MG63 (cell line): ENCODE measurements at regions not wholly inside any gene's neighbourhood (a gene's known extent, or its start where the extent isn't known, plus 50 kb on each side); places are given as distances from the start of the nearest gene placed in this dataset.
"Not testable (repeated sequence)": the region's sequence is repeated elsewhere in the genome, so short reads cannot be mapped to it uniquely, and the experiment has no call there.

Source experiments
- DNase-seq: peaks from one replicate; pipeline ENCODE4 v3.0.0-alpha.2; 2020
- H3K27me3 ChIP-seq: fragments of 250-450 bp; sonication (Bioruptor Pico); 2 replicates; pipeline ENCODE4 v1.5.1; 2020; ENCODE audit warnings: mild to moderate bottlenecking, moderate library complexity
- H3K36me3 ChIP-seq: fragments of 250-450 bp; sonication (Bioruptor Pico); 2 replicates; pipeline ENCODE4 v1.5.1; 2020; ENCODE audit warnings: mild to moderate bottlenecking, moderate library complexity
- H3K4me3 ChIP-seq: fragments of 250-450 bp; sonication (Bioruptor Pico); 2 replicates; pipeline ENCODE4 v1.5.1; 2020; ENCODE audit warnings: mild to moderate bottlenecking, moderate library complexity
- H3K9me3 ChIP-seq: fragments of 250-450 bp; sonication (Bioruptor Pico); 2 replicates; pipeline ENCODE4 v1.5.1; 2020; ENCODE audit warnings: mild to moderate bottlenecking, moderate library complexity

DNA sequence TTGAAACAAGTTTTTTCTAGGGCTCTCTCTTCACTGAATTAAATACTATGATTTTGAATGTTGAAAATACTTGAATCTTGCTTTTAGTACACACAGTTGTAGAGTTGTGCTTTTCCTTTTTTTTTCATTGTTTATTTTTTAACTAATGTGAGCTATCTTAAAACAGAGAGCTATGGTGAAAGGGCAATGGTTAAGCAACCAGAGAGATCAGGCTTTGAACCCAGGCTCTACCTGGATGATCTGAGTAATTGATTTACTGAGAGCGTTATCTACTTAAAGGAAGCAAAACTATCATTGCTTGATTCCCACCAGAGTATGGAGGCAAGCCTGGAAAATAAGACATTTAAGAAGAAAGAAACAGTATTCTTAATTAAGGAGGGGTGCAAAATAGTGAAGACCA lies 138.6 kb downstream of the DUSP6 start:
- Histone ChIP-seq H3K9me3 (no peaks in the 10 kb centered on the region), H3K27me3 (no peaks in the 10 kb centered on the region), H3K36me3 (no peaks in the 10 kb centered on the region), H3K4me3 (no peak overlapping the region)
- no peak for DNase-seq

- Histone ChIP-seq H3K9me3 (no peaks in the 10 kb centered on the region), H3K4me3 (no peak overlapping the region), H3K36me3 (no peaks in the 10 kb centered on the region), H3K27me3 (no peaks in the 10 kb centered on the region)
- no peak for DNase-seq
Measured at GRCh38 chr12:89213139-89213538, 139.2 kb downstream of the DUSP6 start.

DNA sequence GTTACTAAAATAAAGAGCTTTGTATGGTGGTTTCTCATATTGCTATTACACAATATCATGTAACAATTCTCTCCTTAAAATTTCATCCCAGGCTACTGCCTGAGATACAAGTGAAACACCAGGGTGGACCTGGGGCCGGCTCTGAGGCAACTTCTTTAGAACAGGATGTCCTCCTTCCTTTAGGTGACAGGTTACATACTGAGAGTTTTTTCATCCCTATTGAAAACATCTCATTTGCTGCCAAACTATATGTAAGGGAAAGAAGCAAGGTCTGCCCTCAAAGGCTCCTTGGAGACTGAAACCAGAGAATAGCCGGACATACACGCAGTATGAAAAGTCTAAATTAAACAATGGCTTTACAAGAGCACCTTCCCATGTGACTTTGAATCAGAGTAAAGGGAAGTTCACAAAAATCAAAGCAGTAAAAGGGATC lies 139.9 kb downstream of the DUSP6 start:
- no peaks in the 10 kb centered on the region for H3K9me3 ChIP-seq
- no peak for DNase-seq
- H3K36me3 ChIP-seq = no peaks in the 10 kb centered on the region
- no peaks in the 10 kb centered on the region for H3K27me3 ChIP-seq
- H3K4me3 ChIP-seq = no peak overlapping the region

DNA sequence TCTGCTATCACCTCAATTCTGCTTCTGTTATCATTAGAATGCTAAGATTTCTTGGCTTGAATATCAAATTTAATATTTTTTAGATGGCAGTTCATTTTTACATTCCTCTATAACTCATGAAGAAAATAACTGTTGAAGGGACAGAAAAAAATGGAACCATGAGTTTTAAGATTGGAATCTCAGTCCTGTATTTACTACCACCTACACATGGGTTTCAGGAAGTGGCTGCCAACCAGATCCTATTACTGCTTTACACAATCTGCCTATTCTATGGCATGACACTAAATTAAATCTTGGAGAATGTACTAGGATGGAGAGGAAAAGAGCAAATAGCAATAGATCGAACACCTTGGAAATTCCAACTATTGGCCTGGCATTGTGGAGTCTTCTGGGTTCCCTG lies 140.8 kb downstream of the DUSP6 start:
- Histone ChIP-seq H3K4me3 (no peak overlapping the region), H3K36me3 (no peaks in the 10 kb centered on the region), H3K27me3 (no peaks in the 10 kb centered on the region), H3K9me3 (no peaks in the 10 kb centered on the region)
- peak; percentile 12 for DNase-seq

DNA sequence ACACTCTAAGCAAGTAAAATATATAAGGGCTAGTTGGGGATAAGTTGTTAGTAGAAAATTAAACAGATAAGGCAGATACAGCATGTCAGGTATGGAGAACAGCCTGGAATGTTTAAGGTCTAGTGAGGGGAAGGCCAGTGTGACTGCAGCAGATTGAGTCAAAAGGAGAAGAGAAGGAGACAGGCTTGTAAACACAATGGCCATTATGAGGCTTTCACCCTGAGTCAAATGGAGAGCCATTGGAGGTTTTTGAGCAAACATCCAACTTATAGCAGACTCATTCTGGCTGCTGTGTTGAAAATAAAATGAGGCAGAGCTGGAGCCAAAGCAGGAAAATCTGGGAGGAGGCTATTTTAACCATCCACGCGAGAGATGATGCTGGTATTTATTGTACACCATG lies 142.0 kb downstream of the DUSP6 start:
- Histone ChIP-seq H3K4me3 (no peak overlapping the region), H3K9me3 (no peaks in the 10 kb centered on the region), H3K27me3 (no peaks in the 10 kb centered on the region), H3K36me3 (no peaks in the 10 kb centered on the region)
- no peak for DNase-seq

DNA sequence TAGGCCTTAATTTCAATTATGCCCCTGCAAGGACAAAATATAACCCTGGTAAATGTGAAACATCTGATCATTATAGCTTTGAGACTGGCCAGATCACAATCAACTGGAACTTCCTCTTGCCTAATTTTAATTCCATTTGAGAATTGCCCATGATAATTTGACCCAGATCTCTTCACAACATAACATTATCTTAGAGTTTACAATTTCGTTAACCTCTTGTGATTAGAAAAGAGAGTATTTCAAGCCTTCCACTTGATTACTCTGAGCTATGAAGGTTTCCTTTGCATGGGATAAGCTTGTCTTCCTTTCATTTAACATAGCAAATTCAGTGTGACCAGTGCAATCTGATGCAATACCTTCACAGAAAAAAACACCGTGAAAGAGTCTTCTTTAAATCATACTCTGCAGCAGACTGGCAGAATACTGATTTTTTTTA lies 143.6 kb downstream of the DUSP6 start:
- no peaks in the 10 kb centered on the region for H3K9me3 ChIP-seq
- no peaks in the 10 kb centered on the region for H3K36me3 ChIP-seq
- no peaks in the 10 kb centered on the region for H3K27me3 ChIP-seq
- no peak overlapping the region for H3K4me3 ChIP-seq
- DNase-seq = no peak

GRCh38 chr12:89206390-89206789 lies 145.9 kb downstream of the DUSP6 start:
- DNase-seq = no peak
- Histone ChIP-seq H3K4me3 (no peak overlapping the region), H3K9me3 (no peaks in the 10 kb centered on the region), H3K27me3 (no peaks in the 10 kb centered on the region), H3K36me3 (no peaks in the 10 kb centered on the region)

GRCh38 chr12:89205517-89205916 lies 146.8 kb downstream of the DUSP6 start:
- Histone ChIP-seq H3K4me3 (no peak overlapping the region), H3K9me3 (no peaks in the 10 kb centered on the region), H3K36me3 (no peaks in the 10 kb centered on the region), H3K27me3 (no peaks in the 10 kb centered on the region)
- DNase-seq = no peak

GRCh38 chr12:89203144-89203543 lies 149.2 kb downstream of the DUSP6 start:
- DNase-seq = no peak
- H3K9me3 ChIP-seq = no peaks in the 10 kb centered on the region
- H3K4me3 ChIP-seq = no peak overlapping the region
- no peaks in the 10 kb centered on the region for H3K27me3 ChIP-seq
- no peaks in the 10 kb centered on the region for H3K36me3 ChIP-seq

DNA sequence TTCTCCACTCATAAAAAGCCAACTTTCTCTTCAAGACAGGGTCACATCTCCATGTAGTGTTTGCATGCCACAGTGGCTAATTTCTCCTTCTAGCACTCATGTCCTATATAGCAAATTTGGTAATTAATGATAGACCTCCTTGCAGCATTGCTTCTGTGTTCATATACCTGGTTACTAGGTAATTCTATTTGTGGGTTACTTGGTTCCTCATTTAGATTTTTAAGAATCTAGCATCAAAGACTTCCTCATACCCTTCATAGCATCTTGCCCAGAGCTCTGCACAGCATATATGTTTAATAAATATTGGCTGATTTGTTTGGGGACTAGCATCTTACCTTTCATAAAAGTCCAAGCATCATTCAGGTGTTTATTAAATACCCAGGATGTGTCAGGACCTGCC lies 152.1 kb downstream of the DUSP6 start:
- Histone ChIP-seq H3K27me3 (no peaks in the 10 kb centered on the region), H3K4me3 (no peak overlapping the region), H3K9me3 (no peaks in the 10 kb centered on the region), H3K36me3 (no peaks in the 10 kb centered on the region)
- DNase-seq = no peak

- no peak for DNase-seq
- Histone ChIP-seq H3K27me3 (no peaks in the 10 kb centered on the region), H3K4me3 (no peak overlapping the region), H3K9me3 (peaks cover 1% of the 10 kb centered on the region), H3K36me3 (no peaks in the 10 kb centered on the region)
Measured at GRCh38 chr12:89195470-89195869, 156.8 kb downstream of the DUSP6 start.

DNA sequence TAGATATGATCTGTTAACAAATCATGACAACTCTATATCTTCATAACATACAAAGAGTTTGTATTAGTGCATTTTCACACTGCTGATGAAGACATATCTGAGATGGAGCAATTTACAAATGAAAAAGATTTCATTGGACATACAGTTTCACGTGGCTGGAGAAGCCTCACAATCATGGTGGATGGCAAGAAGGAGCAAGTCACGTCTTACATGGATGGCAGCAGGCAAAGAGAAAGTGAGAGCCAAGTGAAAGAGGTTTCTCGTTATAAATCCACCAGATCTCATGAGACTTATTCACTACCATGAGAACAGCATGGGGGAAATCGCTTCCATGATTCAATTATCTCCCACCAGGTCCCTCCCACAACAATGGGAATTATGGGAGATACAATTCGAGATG lies 157.6 kb downstream of the DUSP6 start:
- Histone ChIP-seq H3K36me3 (no peaks in the 10 kb centered on the region), H3K4me3 (no peak overlapping the region), H3K9me3 (peaks cover 8% of the 10 kb centered on the region), H3K27me3 (no peaks in the 10 kb centered on the region)
- DNase-seq = no peak

DNA sequence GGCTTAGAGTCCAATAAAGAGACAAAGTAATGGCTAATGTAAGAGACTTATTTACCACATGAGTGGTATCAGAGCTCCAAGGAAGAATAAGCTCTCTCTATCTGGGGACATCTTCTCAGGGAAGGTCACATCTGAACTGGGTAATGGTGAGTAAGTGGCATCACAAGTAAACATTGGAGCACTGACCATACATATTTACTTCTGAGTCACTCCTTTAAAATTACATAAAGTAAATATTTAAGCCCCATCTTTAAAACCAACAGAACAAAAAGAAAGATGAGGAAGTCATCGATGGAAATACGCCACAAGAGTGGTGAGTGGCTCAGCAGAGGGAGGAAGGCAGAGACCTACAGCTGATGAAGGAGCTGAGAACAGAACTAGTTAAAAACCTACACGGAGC lies 159.9 kb downstream of the DUSP6 start:
- peaks cover 24% of the 10 kb centered on the region for H3K9me3 ChIP-seq
- no peak overlapping the region for H3K4me3 ChIP-seq
- H3K27me3 ChIP-seq = no peaks in the 10 kb centered on the region
- peak; percentile 24 for DNase-seq
- no peaks in the 10 kb centered on the region for H3K36me3 ChIP-seq

DNA sequence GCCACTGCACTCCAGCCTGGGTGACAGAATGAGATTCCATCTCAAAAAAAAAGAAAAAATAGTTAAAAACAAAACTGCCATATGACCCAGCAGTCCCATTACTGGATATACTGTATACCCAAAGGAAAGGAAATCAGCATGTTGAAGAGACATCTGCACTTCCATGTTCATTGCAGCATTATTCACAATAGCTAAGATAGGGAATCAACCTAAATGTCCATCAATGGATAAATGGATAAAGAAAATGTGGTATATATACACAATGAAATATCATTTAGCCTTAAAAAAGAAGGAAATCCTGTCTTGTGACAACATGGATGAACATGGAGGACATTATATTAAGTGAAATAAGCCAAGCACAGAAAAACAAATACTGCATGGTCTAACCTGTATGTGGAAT lies 160.7 kb downstream of the DUSP6 start:
- not testable (repeated sequence) for DNase-seq, H3K36me3 ChIP-seq, H3K4me3 ChIP-seq, H3K27me3 ChIP-seq
- peaks cover 24% of the 10 kb centered on the region for H3K9me3 ChIP-seq

DNA sequence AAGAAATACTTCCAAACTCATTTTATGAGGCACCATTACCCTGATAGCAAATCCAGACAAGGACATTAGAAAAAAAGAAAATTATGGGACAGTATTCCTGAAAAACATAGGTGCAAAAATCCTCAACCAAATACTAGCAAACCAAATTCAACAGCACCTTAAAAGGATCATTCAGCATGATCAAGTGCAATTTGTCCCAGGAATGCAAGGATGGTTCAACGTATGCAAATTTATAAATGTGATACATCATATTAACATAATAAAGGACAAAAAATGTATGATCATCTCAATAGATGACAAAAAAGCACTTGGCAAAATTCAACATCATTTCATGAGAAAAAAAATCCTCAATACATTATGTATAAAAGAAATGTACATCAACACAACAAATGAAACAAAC lies 162.9 kb downstream of the DUSP6 start:
- DNase-seq = no peak
- H3K27me3 ChIP-seq = no peaks in the 10 kb centered on the region
- no peaks in the 10 kb centered on the region for H3K36me3 ChIP-seq
- no peak overlapping the region for H3K4me3 ChIP-seq
- peaks cover 24% of the 10 kb centered on the region for H3K9me3 ChIP-seq

DNA sequence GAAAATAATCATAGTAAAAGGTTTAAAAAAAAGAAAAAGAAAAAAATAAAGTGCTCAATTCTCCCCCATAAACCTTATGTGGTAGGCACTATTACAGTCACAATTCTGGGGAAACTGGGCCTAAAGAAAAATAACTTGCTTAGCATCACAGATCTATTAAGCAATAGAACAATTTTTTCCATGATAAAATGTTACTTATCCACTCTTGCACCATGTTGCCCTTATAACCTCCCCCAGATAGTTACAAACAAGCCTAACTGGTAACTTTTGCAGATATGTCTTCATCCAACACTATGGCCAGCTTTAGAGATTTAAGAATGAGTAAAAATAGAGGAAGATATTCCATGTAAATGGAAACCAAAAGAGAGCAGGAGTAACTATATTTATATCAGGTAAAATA lies 164.8 kb downstream of the DUSP6 start:
- Histone ChIP-seq H3K4me3 (no peak overlapping the region), H3K9me3 (peaks cover 24% of the 10 kb centered on the region), H3K27me3 (no peaks in the 10 kb centered on the region), H3K36me3 (no peaks in the 10 kb centered on the region)
- no peak for DNase-seq

DNA sequence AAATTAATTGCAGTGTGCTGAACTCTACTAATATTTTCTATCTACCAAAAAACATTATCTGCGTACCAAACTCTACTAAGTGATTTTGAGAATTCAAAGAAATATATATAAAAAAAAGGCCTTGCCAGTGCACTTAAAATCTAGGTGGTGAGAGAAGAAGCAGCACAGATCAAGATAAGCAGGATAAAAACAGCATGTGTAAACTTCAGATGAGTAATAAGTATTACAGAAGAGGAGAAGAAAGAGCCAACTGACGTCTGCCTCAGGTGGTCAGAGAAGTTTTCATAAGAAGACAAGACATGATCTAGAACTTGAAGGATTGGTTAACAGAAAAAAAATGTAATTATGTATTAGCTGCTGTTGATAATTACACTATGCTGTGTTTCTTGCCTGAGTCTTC lies 166.4 kb downstream of the DUSP6 start:
- DNase-seq = no peak
- Histone ChIP-seq H3K9me3 (peaks cover 24% of the 10 kb centered on the region), H3K27me3 (no peaks in the 10 kb centered on the region)

DNA sequence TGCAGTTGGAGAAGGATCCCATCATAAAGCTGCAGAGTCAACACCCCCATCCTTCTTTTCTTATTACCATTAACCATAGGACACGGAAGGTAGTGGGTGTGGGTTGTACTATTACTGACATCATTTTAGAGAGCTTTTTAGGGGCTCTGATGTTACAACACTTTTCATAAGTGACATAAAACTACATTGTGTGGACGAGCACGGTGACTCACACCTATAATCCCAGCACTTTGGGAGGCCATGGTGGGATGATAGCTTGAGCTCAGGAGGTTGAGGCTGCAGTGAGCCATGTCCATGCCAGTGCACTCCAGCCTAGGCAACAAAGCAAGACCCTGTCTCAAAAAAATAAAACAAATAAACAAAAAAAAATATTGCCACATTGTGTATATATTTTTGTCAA lies 167.1 kb downstream of the DUSP6 start:
- H3K27me3 ChIP-seq = no peaks in the 10 kb centered on the region
- no peaks in the 10 kb centered on the region for H3K36me3 ChIP-seq
- DNase-seq = no peak
- no peak overlapping the region for H3K4me3 ChIP-seq
- H3K9me3 ChIP-seq = peaks cover 20% of the 10 kb centered on the region

More for the DNA sequence above, 166.4 kb downstream of the DUSP6 start:
- no peaks in the 10 kb centered on the region for H3K36me3 ChIP-seq
- H3K4me3 ChIP-seq = no peak overlapping the region

GRCh38 chr12:89183985-89184435 lies 168.3 kb downstream of the DUSP6 start:
- DNase-seq = no peak
- peaks cover 10% of the 10 kb centered on the region for H3K9me3 ChIP-seq
- H3K36me3 ChIP-seq = no peaks in the 10 kb centered on the region
- H3K4me3 ChIP-seq = no peak overlapping the region
- H3K27me3 ChIP-seq = no peaks in the 10 kb centered on the region
